Esophagus muscularis mucosa (tissue), 4 donors: ENCODE measurements at regions not wholly inside any gene's neighbourhood (a gene's known extent, or its start where the extent isn't known, plus 50 kb on each side); places are given as distances from the start of the nearest gene placed in this dataset.

ENCODE experiments used
- EP300 ChIP-seq: sonication (generic); formaldehyde crosslinking; IDR thresholded peaks from one replicate; pipeline ENCODE4 v1.6.1; 2017; ENCODE audit warnings: antibody characterized with exemption
- POLR2A ChIP-seq: fragments of 450-650 bp; IDR thresholded peaks from one replicate; pipeline ENCODE4 v1.6.1; 2017; ENCODE audit warnings: antibody characterized with exemption, moderate library complexity, mild to moderate bottlenecking, low read depth
- TF ChIP-seq, protein P1 (sequence below), 3 experiments: fragments of 200-600 bp in 2 of 3; fragments of 450-650 bp in 1 of 3; sonication (generic) in 2 of 3; IDR thresholded peaks; one replicate each; pipeline ENCODE4 v1.5.1; 2017 to 2019; ENCODE audit warnings: antibody characterized with exemption in 3 of 3, mild to moderate bottlenecking in 2 of 3, moderate library complexity in 1 of 3

DNA sequence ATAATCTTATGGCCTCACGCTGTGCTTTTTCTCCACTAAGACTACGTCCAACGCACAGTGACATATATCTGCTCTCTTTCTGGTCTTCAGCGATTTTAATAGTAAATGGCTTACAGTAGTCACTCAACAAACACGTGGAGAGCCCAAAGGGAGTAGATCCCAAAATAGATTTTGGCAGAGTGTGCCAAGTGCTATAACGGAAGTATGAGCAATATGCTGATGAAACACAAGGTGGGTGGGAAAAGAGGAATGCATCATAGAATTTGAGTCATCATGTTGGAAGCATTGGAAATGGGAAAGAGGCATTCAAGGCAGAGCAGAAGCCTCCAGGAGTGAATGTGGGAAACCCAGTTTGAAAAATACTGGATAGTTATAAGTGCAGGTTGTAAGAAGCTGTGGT is 129.1 kb upstream of the LDB2 start:
- TF ChIP-seq, protein P1, sequence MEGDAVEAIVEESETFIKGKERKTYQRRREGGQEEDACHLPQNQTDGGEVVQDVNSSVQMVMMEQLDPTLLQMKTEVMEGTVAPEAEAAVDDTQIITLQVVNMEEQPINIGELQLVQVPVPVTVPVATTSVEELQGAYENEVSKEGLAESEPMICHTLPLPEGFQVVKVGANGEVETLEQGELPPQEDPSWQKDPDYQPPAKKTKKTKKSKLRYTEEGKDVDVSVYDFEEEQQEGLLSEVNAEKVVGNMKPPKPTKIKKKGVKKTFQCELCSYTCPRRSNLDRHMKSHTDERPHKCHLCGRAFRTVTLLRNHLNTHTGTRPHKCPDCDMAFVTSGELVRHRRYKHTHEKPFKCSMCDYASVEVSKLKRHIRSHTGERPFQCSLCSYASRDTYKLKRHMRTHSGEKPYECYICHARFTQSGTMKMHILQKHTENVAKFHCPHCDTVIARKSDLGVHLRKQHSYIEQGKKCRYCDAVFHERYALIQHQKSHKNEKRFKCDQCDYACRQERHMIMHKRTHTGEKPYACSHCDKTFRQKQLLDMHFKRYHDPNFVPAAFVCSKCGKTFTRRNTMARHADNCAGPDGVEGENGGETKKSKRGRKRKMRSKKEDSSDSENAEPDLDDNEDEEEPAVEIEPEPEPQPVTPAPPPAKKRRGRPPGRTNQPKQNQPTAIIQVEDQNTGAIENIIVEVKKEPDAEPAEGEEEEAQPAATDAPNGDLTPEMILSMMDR (IDR thresholded peaks at IDR 0.05) = no peak
- no peak for TF ChIP-seq EP300
- no peak for TF ChIP-seq POLR2A
